Spinal cord (tissue), 9 donors: ENCODE measurements at regions not wholly inside any gene's neighbourhood (a gene's known extent, or its start where the extent isn't known, plus 50 kb on each side); places are given as distances from the start of the nearest gene placed in this dataset.
"Not testable (repeated sequence)": the region's sequence is repeated elsewhere in the genome, so short reads cannot be mapped to it uniquely, and the experiment has no call there.

Experiments used
- DNase-seq, 6 donors: peaks; one replicate each; pipeline versions ENCODE4 v3.0.0 to v3.0.0-alpha.2; 2013 to 2015; ENCODE audit warnings: low spot score in 6 of 6, low read depth in 4 of 6
- H3K27ac ChIP-seq: one replicate; pipeline ENCODE4 v1.5.1; 2013; ENCODE audit warnings: low read depth, low read length, control low read depth
- H3K27me3 ChIP-seq: one replicate; pipeline ENCODE4 v1.6.1; 2013; ENCODE audit warnings: low read length; ENCODE audit not compliant: control insufficient read depth, insufficient read depth
- H3K36me3 ChIP-seq: one replicate; pipeline ENCODE4 v1.6.1; 2013; ENCODE audit warnings: low read length; ENCODE audit not compliant: control insufficient read depth, insufficient read depth
- H3K4me1 ChIP-seq: one replicate; pipeline ENCODE4 v1.6.1; 2013; ENCODE audit warnings: low read length; ENCODE audit not compliant: control insufficient read depth, insufficient read depth
- H3K4me3 ChIP-seq: one replicate; pipeline ENCODE4 v1.5.1; 2013; ENCODE audit warnings: low read depth, low read length, control low read depth
- H3K9me3 ChIP-seq: one replicate; pipeline ENCODE4 v1.6.1; 2013; ENCODE audit warnings: low read length; ENCODE audit not compliant: control insufficient read depth, insufficient read depth
- WGBS: methylation state at CpG from one replicate; pipeline ENCODE4 v1.1.5; 2013; ENCODE audit warnings: missing lambda C conversion rate; ENCODE audit not compliant: insufficient coverage; 5-methylcytosine and 5-hydroxymethylcytosine counted together
- donor health status: healthy.

- Histone ChIP-seq H3K4me3 (no peak overlapping the region), H3K36me3 (no peaks in the 10 kb centered on the region), H3K27ac (no peak overlapping the region), H3K9me3 (no peaks in the 10 kb centered on the region), H3K4me1 (no peaks in the 10 kb centered on the region), H3K27me3 (no peaks in the 10 kb centered on the region)
- no peak for DNase-seq
- no CpG with 5 or more reads among the region's 2 CpGs for WGBS
Measured at GRCh38 chr3:8353364-8353763, 148.3 kb upstream of the LMCD1 start.

GRCh38 chr3:8355346-8355745, 146.3 kb upstream of the LMCD1 start:
- no peaks in the 10 kb centered on the region for H3K27me3 ChIP-seq
- no peaks in the 10 kb centered on the region for H3K4me1 ChIP-seq
- no peaks in the 10 kb centered on the region for H3K9me3 ChIP-seq
- no peak overlapping the region for H3K27ac ChIP-seq
- peak in 1 of 6 donors; percentile 32 for DNase-seq
- H3K36me3 ChIP-seq = no peaks in the 10 kb centered on the region
- no peak overlapping the region for H3K4me3 ChIP-seq
- no CpG with 5 or more reads among the region's 1 CpG for WGBS

GRCh38 chr3:8356066-8356465, 145.6 kb upstream of the LMCD1 start:
- not testable (repeated sequence) for H3K9me3 ChIP-seq, H3K4me1 ChIP-seq, H3K36me3 ChIP-seq, H3K4me3 ChIP-seq, H3K27ac ChIP-seq, H3K27me3 ChIP-seq, DNase-seq

GRCh38 chr3:8357859-8358258, 143.8 kb upstream of the LMCD1 start:
- no peak for DNase-seq
- no peaks in the 10 kb centered on the region for H3K36me3 ChIP-seq
- H3K27ac ChIP-seq = no peak overlapping the region
- no peak overlapping the region for H3K4me3 ChIP-seq
- no peaks in the 10 kb centered on the region for H3K9me3 ChIP-seq
- 88% methylated on average over 5 of the region's 7 CpGs for WGBS
- no peaks in the 10 kb centered on the region for H3K4me1 ChIP-seq
- no peaks in the 10 kb centered on the region for H3K27me3 ChIP-seq

GRCh38 chr3:8359133-8359532, 142.5 kb upstream of the LMCD1 start:
- Histone ChIP-seq H3K36me3 (no peaks in the 10 kb centered on the region), H3K27me3 (no peaks in the 10 kb centered on the region), H3K9me3 (no peaks in the 10 kb centered on the region), H3K4me3 (no peak overlapping the region), H3K27ac (no peak overlapping the region), H3K4me1 (no peaks in the 10 kb centered on the region)
- 100% methylated on average over 1 of the region's 1 CpG for WGBS
- DNase-seq = no peak

GRCh38 chr3:8363200-8363599, 138.4 kb upstream of the LMCD1 start:
- no peak for DNase-seq
- 100% methylated on average over 1 of the region's 1 CpG for WGBS
- no peaks in the 10 kb centered on the region for H3K27me3 ChIP-seq

GRCh38 chr3:8365541-8365940, 136.1 kb upstream of the LMCD1 start:
- Histone ChIP-seq H3K27me3 (no peaks in the 10 kb centered on the region), H3K36me3 (no peaks in the 10 kb centered on the region), H3K4me1 (peaks cover 3% of the 10 kb centered on the region), H3K27ac (no peak overlapping the region), H3K9me3 (no peaks in the 10 kb centered on the region), H3K4me3 (no peak overlapping the region)
- WGBS = 60% methylated on average over 1 of the region's 5 CpGs
- peak in 4 of 6 donors; percentile 14 to 92 (median 34) for DNase-seq

More at GRCh38 chr3:8363200-8363599, 138.4 kb upstream of the LMCD1 start:
- no peaks in the 10 kb centered on the region for H3K9me3 ChIP-seq
- no peak overlapping the region for H3K4me3 ChIP-seq
- H3K4me1 ChIP-seq = peaks cover 3% of the 10 kb centered on the region
- H3K36me3 ChIP-seq = no peaks in the 10 kb centered on the region
- no peak overlapping the region for H3K27ac ChIP-seq

GRCh38 chr3:8366219-8366810, 135.3 kb upstream of the LMCD1 start:
- Histone ChIP-seq H3K4me1 (peaks cover 3% of the 10 kb centered on the region), H3K4me3 (no peak overlapping the region), H3K36me3 (no peaks in the 10 kb centered on the region), H3K27ac (peak overlapping the region; percentile 19), H3K27me3 (no peaks in the 10 kb centered on the region), H3K9me3 (no peaks in the 10 kb centered on the region)
- DNase-seq = peak in 2 of 6 donors; percentile 24 to 83
- WGBS = no CpG with 5 or more reads among the region's 1 CpG

- WGBS = 100% methylated on average over 3 of the region's 5 CpGs
- peaks cover 3% of the 10 kb centered on the region for H3K4me1 ChIP-seq
- no peak overlapping the region for H3K4me3 ChIP-seq
- no peaks in the 10 kb centered on the region for H3K27me3 ChIP-seq
- no peaks in the 10 kb centered on the region for H3K9me3 ChIP-seq
- H3K36me3 ChIP-seq = no peaks in the 10 kb centered on the region
- no peak overlapping the region for H3K27ac ChIP-seq
- no peak for DNase-seq
Measured at GRCh38 chr3:8368598-8368997, 133.0 kb upstream of the LMCD1 start.

GRCh38 chr3:8369638-8370037, 132.0 kb upstream of the LMCD1 start:
- DNase-seq = no peak
- Histone ChIP-seq H3K9me3 (peaks cover 2% of the 10 kb centered on the region), H3K4me3 (no peak overlapping the region), H3K27ac (no peak overlapping the region), H3K36me3 (no peaks in the 10 kb centered on the region), H3K27me3 (no peaks in the 10 kb centered on the region), H3K4me1 (peaks cover 3% of the 10 kb centered on the region)
- no CpG with 5 or more reads among the region's 1 CpG for WGBS
